HepG2 (cell line): ENCODE measurements at regions not wholly inside any gene's neighbourhood (a gene's known extent, or its start where the extent isn't known, plus 50 kb on each side); places are given as distances from the start of the nearest gene placed in this dataset.

Experiments used
- ATAC-seq: fragments of 200-7000 bp; cut with Tn5 transposase; 3 replicates; pipeline ENCODE4 v1.9.1; 2020; ENCODE audit warnings: mild to moderate bottlenecking, moderate library complexity
- BruUV-seq: library from RNA; stranded (reverse); fragments of 400-500 nt; replicated peaks from 2 replicates; lab custom pipeline; 2021; lab: Mats Ljungman, UMichigan
- CTCF ChIA-PET: fragments of 300-600 bp; formaldehyde crosslinking; extraction: SDS; loops from one replicate; lab custom pipeline; 2021; ENCODE audit warnings: low total read pairs, inconsistent platforms, low intra/inter-chr PET ratio; lab: Yijun Ruan, JAX
- POLR2A ChIA-PET: fragments of 350-600 bp; sonication (Branson Sonifier 250); formaldehyde crosslinking; loops from one replicate; lab custom pipeline; 2020; ENCODE audit warnings: antibody characterized with exemption, inconsistent platforms; lab: Yijun Ruan, JAX
- DNase-seq: peaks from one replicate; pipeline ENCODE4 v3.0.0-alpha.2; 2015; ENCODE audit warnings: low spot score
- FAIRE-seq: peaks from 3 replicates; lab custom pipeline; 2011; peaks lifted over from hg19 to GRCh38; lab: Jason Lieb, UNC
- H2AFZ ChIP-seq: one replicate; pipeline ENCODE4 v1.6.1; 2011; ENCODE audit warnings: low read length, inconsistent platforms
- H3K27ac ChIP-seq: fragments of 300-600 bp; 3 replicates; pipeline ENCODE4 v1.8.0; 2011; ENCODE audit warnings: mixed run types, mild to moderate bottlenecking, mixed read lengths, low read length, inconsistent platforms; ENCODE audit not compliant: insufficient read depth; ENCODE audit errors: extremely low read length
- H3K27me3 ChIP-seq, 2 experiments: fragments of 200-600 bp in 1 of 2; 2 replicates in 1 of 2; 3 replicates in 1 of 2; pipeline versions ENCODE4 v1.6.0 to v1.8.0; 2011; ENCODE audit warnings: low read length in 2 of 2, mild to moderate bottlenecking in 2 of 2, moderate library complexity in 2 of 2, inconsistent platforms in 1 of 2; ENCODE audit not compliant: insufficient read depth in 2 of 2, control insufficient read depth in 1 of 2
- H3K36me3 ChIP-seq, 2 experiments: fragments of 200-600 bp in 1 of 2; replicated peaks in 1 of 2; 2 replicates in 1 of 2; 3 replicates in 1 of 2; pipeline versions ENCODE4 v1.5.1 to v1.8.0; 2011; ENCODE audit warnings: low read length in 2 of 2, inconsistent platforms in 1 of 2; ENCODE audit not compliant: insufficient read depth in 2 of 2, control insufficient read depth in 1 of 2
- H3K4me1 ChIP-seq: 2 replicates; pipeline ENCODE4 v1.5.1; 2012; ENCODE audit warnings: low read length, inconsistent platforms; ENCODE audit not compliant: insufficient read depth
- H3K4me2 ChIP-seq: 2 replicates; pipeline ENCODE4 v1.6.0; 2011; ENCODE audit warnings: low read depth, low read length, inconsistent platforms
- H3K4me3 ChIP-seq, 3 experiments: fragments of 200-600 bp in 1 of 3; sonication (generic), shearing (Covaris generic) in 1 of 3; replicated peaks in 1 of 3; 2 replicates each; pipeline ENCODE4 v1.5.1; 2011 to 2016; ENCODE audit warnings: low read length in 3 of 3, inconsistent platforms in 2 of 3, low read depth in 2 of 3, mild to moderate bottlenecking in 2 of 3, control low read depth in 1 of 3, mixed read lengths in 1 of 3; ENCODE audit not compliant: insufficient read depth in 1 of 3
- H3K79me2 ChIP-seq: one replicate; pipeline ENCODE4 v1.6.1; 2011; ENCODE audit warnings: low read length, inconsistent platforms; ENCODE audit not compliant: insufficient read depth
- H3K9ac ChIP-seq: 2 replicates; pipeline ENCODE4 v1.6.0; 2011; ENCODE audit warnings: mild to moderate bottlenecking, low read depth, low read length, inconsistent platforms; ENCODE audit not compliant: insufficient read depth
- H3K9me3 ChIP-seq: 2 replicates; pipeline ENCODE4 v1.5.1; 2012; ENCODE audit warnings: mild to moderate bottlenecking, low read length
- H4K20me1 ChIP-seq: 2 replicates; pipeline ENCODE4 v1.6.0; 2011; ENCODE audit warnings: inconsistent platforms, mild to moderate bottlenecking, low read length, moderate library complexity; ENCODE audit not compliant: insufficient read depth
- EP300 ChIP-seq, 3 experiments: sonication (generic) in 1 of 3; formaldehyde crosslinking in 1 of 3; IDR thresholded peaks; 2 replicates each; pipeline versions ENCODE4 v1.5.1 to v1.6.1; 2011 to 2020; ENCODE audit warnings: low read depth in 2 of 3, low read length in 2 of 3, borderline replicate concordance in 1 of 3, improper control_type of control experiment in 1 of 3, mild to moderate bottlenecking in 1 of 3, missing genetic modification reagents in 1 of 3, moderate library complexity in 1 of 3
- IRX3 ChIP-seq: sonication (generic); formaldehyde crosslinking; IDR thresholded peaks from 2 replicates; pipeline ENCODE4 v1.8.1; 2023; ENCODE audit warnings: mild to moderate bottlenecking, low read depth, missing genetic modification reagents, borderline replicate concordance
- KLF12 ChIP-seq: sonication (generic); formaldehyde crosslinking; IDR thresholded peaks from 2 replicates; pipeline ENCODE4 v1.4.0; 2020; ENCODE audit warnings: missing genetic modification reagents, borderline replicate concordance
- MAFK ChIP-seq, 2 experiments: IDR thresholded peaks in 1 of 2; conservative IDR thresholded peaks in 1 of 2; 2 replicates each; pipeline ENCODE4 v1.6.1; 2011; ENCODE audit warnings: improper control_type of control experiment in 2 of 2, low read length in 2 of 2
- MYNN ChIP-seq: sonication (generic); formaldehyde crosslinking; IDR thresholded peaks from 2 replicates; pipeline ENCODE4 v1.4.0; 2020; ENCODE audit warnings: mild to moderate bottlenecking, low read depth, missing genetic modification reagents
- NFRKB ChIP-seq: fragments of 450-650 bp; IDR thresholded peaks from 2 replicates; pipeline ENCODE4 v1.6.1; 2017
- RBFOX2 ChIP-seq: fragments of 200-400 bp; formaldehyde crosslinking; IDR thresholded peaks from 2 replicates; pipeline ENCODE4 v1.6.1; 2017; ENCODE audit warnings: low read depth, mild to moderate bottlenecking, low read length
- RCOR2 ChIP-seq: IDR thresholded peaks from 2 replicates; pipeline ENCODE4 v1.6.1; 2016; ENCODE audit warnings: missing biosample characterization, missing genetic modification reagents
- REXO4 ChIP-seq: sonication (generic); formaldehyde crosslinking; IDR thresholded peaks from 2 replicates; pipeline ENCODE4 v1.8.0; 2022; ENCODE audit warnings: missing genetic modification reagents, mild to moderate bottlenecking, borderline replicate concordance
- TAF15 ChIP-seq: fragments of 200-400 bp; formaldehyde crosslinking; IDR thresholded peaks from one replicate; pipeline ENCODE4 v1.6.1; 2018; ENCODE audit warnings: mild to moderate bottlenecking, low read depth, low read length; ENCODE audit not compliant: poor library complexity, severe bottlenecking
- XBP1 ChIP-seq: sonication (generic); formaldehyde crosslinking; IDR thresholded peaks from 2 replicates; pipeline ENCODE4 v1.5.0; 2020; ENCODE audit warnings: missing genetic modification reagents
- ZNF326 ChIP-seq: sonication (generic); formaldehyde crosslinking; IDR thresholded peaks from 2 replicates; pipeline ENCODE4 v1.4.0; 2020; ENCODE audit warnings: missing genetic modification reagents, borderline replicate concordance
- ZNF569 ChIP-seq: sonication (generic); formaldehyde crosslinking; IDR thresholded peaks from 2 replicates; pipeline ENCODE4 v1.5.0; 2020; ENCODE audit warnings: mild to moderate bottlenecking, missing genetic modification reagents, moderate library complexity, borderline replicate concordance
- WGBS: methylation state at CpG from one replicate; pipeline ENCODE4 v1.1.6; 2017; ENCODE audit warnings: low lambda C conversion rate; 5-methylcytosine and 5-hydroxymethylcytosine counted together
- in situ Hi-C: cut with HindIII; loops from 2 replicates; pipeline ENCODE4 v1.10.0; 2017; ENCODE audit warnings: low pct_unique_long_range_greater_than_20kb; ENCODE audit not compliant: extremely low pct_ligation_motif_present
- intact Hi-C: fragments of 100-400 bp; cut with micrococcal nuclease; formaldehyde crosslinking; loops from one replicate; pipeline ENCODE4 v1.10.0; 2022; ENCODE audit not compliant: unreplicated experiment
- TF ChIP-seq, protein P1 (sequence below): sonication (generic); formaldehyde crosslinking; IDR thresholded peaks from 2 replicates; pipeline ENCODE4 v1.8.0; 2022; ENCODE audit warnings: mild to moderate bottlenecking, missing genetic modification reagents, borderline replicate concordance

DNA sequence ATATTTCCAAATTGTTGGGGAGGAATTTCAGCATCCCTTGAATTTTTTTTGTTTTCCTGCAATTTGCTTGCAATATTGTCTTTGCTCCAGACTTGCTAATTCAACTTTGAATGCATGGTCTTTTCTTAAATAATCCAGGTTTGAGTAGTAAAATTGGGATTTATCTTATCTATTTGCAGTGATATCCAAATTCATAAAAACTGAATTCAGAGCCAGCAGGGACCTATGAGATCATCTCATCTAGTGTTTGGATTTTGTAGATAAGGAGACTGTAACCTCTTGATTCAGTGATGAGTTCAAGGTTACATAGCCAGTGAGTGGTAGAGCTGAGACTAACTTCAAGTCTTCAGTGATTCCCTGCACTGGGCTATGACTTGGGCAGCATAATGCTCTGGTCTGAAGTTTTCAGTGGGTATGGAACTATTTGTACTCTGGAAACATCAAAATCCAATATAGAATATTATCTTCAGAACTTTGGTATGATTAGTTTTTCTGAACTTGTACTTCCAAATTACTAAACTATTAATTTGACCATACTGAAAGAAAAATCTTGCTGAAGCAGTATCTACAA lies 109.4 kb downstream of the DISP1 start (continued):
- TF ChIP-seq EP300 (IDR thresholded peaks at IDR 0.05; ENCODE audit: low read depth in 2 of 2, low read length in 2 of 2) (no peak), EP300 (CRISPR knock-in tag; IDR thresholded peaks at IDR 0.05; ENCODE audit: borderline replicate concordance) (no peak)

DNA sequence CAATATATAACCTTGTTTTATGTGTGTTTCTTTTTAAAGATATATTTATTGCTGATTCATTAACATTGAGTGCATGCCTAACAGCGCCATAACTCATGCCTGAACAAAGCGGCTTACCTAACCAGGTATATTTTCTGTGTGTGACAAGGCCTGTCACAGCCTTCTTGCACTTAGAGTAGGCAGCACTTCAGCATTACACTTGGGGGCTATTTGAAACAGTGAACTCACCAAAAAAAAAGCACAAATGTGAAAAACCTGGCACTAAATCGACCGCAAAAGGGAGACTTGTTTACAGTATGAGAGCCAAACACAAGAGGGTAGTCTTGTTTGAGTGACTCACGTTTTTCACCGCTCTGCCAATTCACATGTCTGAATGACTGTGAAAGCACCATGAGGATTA lies 111.7 kb downstream of the DISP1 start:
- H3K27ac ChIP-seq, result no peak overlapping the region
- no peak overlapping the region for H3K4me2 ChIP-seq

DNA sequence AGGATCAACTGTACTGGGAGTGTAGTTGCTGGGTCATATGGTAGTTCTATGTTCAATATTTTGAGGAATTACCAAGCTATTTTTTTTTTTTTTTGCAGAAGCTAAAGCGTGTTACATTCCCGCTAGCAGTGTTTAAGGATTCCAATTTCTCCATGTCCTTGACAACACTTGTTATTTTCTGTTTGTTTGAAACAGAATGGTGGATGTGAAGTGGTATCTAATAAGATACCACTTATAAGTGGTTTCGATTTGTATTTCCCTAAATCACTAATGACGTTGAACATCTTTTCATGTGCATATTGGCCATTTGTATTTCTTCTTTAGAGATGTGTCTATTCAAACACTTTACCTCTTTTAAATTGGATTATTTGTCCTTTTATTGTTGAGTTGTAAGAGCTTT lies 112.2 kb downstream of the DISP1 start:
- FAIRE-seq (no peak), ATAC-seq (no peak), DNase-seq (no peak)
- H3K9ac ChIP-seq, result no peak overlapping the region
- POLR2A ChIA-PET, result no interaction called here
- no peak overlapping the region for H3K27ac ChIP-seq
- no peak overlapping the region for H3K4me2 ChIP-seq
- no peak overlapping the region for H3K4me3 ChIP-seq
- no peaks in the 10 kb centered on the region for H3K27me3 ChIP-seq
- in situ Hi-C loops (no loop called here), intact Hi-C loops (loop anchor here (10.0 kb wide), 1 partner anchor 158 kb away; no protein-coding TSS in a partner anchor)
- H3K4me1 ChIP-seq, result peaks cover 21% of the 10 kb centered on the region
- no peaks in the 10 kb centered on the region for H3K9me3 ChIP-seq
- no peak overlapping the region for H2AFZ ChIP-seq
- CTCF ChIA-PET, result no interaction called here
- no TSS peak for BruUV-seq
- H3K36me3 ChIP-seq, result no peaks in the 10 kb centered on the region
- H4K20me1 ChIP-seq, result no peaks in the 10 kb centered on the region
- H3K79me2 ChIP-seq, result no peaks in the 10 kb centered on the region
- WGBS, result 97% methylated on average over 4 of the region's 4 CpGs
- TF ChIP-seq NFRKB (no peak), ZNF569 (CRISPR knock-in tag) (no peak), RCOR2 (CRISPR knock-in tag) (no peak), TAF15 (no peak), XBP1 (CRISPR knock-in tag) (no peak), ZNF326 (CRISPR knock-in tag) (no peak), MYNN (CRISPR knock-in tag) (no peak), RBFOX2 (no peak)
- TF ChIP-seq, protein P1, sequence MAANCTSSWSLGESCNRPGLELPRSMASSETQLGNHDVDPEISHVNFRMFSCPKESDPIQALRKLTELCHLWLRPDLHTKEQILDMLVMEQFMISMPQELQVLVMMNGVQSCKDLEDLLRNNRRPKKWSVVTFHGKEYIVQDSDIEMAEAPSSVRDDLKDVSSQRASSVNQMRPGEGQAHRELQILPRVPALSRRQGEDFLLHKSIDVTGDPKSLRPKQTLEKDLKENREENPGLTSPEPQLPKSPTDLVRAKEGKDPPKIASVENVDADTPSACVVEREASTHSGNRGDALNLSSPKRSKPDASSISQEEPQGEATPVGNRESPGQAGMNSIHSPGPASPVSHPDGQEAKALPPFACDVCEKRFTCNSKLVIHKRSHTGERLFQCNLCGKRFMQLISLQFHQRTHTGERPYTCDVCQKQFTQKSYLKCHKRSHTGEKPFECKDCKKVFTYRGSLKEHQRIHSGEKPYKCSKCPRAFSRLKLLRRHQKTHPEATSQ, result no peak

More for the DNA sequence above, 111.7 kb downstream of the DISP1 start:
- DNase-seq, result no peak
- ATAC-seq, result no peak
- intact Hi-C loops, result loop anchor here (10.0 kb wide), 1 partner anchor 158 kb away; no protein-coding TSS in a partner anchor
- Histone ChIP-seq H3K4me3 (no peak overlapping the region), H3K27me3 (no peaks in the 10 kb centered on the region), H2AFZ (no peak overlapping the region), H3K36me3 (no peaks in the 10 kb centered on the region), H3K4me1 (peaks cover 21% of the 10 kb centered on the region), H4K20me1 (no peaks in the 10 kb centered on the region), H3K79me2 (no peaks in the 10 kb centered on the region), H3K9me3 (no peaks in the 10 kb centered on the region), H3K9ac (no peak overlapping the region)
- in situ Hi-C loops, result no loop called here
- POLR2A ChIA-PET, result no interaction called here
- BruUV-seq, result no TSS peak
- no peak for FAIRE-seq
- CTCF ChIA-PET, result no interaction called here
- WGBS, result 87% methylated on average over 6 of the region's 6 CpGs
- TF ChIP-seq IRX3 (CRISPR knock-in tag), result no peak
- TF ChIP-seq KLF12 (CRISPR knock-in tag), result no peak
- no peak for TF ChIP-seq REXO4
- 0 out of 4 replicates have a peak, but pooled peaks of 1 of the 2 experiments have one; percentile 6 for TF ChIP-seq MAFK (conservative IDR thresholded peaks at IDR 0.05 in 1 of 2, IDR thresholded peaks at IDR 0.05 in 1 of 2; ENCODE audit: low read length in 2 of 2)
